GF-D8 (cell line): ENCODE measurements at regions not wholly inside any gene's neighbourhood (a gene's known extent, or its start where the extent isn't known, plus 50 kb on each side); places are given as distances from the start of the nearest gene placed in this dataset.

ENCODE experiments used
- DNase-seq: peaks from one replicate; lab custom pipeline; 2025; lab: John Stamatoyannopoulos, UW

DNA sequence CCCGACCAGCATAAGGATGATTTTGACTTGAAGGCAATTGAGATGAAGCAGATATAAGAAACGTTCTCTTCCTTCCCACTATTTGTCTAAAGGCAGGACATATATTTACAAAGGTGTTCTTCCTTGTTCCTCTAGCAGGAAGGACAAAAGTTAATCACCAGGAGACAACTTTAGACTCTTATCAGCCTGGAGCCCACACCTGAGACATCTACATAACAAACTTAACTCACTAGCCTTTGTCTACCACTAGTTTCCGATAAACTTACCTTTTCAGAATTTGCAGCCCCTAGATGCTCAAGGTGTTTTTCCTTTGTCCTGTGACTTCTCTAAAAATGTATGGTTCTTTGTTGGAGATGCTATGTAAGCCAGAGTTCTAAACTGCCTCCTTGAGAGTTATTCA is 1047.8 kb upstream of the NXPH2 start:
- no peak for DNase-seq

DNA sequence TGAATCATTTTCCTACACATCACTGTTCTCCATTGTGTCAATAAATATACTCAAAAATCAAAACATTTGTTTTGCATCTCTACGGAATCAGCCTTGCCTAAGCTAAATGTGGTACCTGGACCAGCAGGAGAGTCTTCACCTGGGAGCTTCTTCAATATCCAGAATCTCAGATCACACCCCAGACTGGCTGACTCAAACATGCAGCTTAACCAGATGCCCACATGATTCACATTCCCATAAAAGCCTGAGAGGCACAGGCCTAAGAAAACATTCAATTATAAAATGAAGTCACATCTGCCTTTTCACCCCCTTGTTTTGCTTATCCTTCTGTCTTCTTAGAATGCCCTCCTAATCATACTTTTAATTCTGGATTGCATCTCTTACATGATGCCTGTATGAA is 1045.5 kb upstream of the NXPH2 start:
- DNase-seq = no peak

DNA sequence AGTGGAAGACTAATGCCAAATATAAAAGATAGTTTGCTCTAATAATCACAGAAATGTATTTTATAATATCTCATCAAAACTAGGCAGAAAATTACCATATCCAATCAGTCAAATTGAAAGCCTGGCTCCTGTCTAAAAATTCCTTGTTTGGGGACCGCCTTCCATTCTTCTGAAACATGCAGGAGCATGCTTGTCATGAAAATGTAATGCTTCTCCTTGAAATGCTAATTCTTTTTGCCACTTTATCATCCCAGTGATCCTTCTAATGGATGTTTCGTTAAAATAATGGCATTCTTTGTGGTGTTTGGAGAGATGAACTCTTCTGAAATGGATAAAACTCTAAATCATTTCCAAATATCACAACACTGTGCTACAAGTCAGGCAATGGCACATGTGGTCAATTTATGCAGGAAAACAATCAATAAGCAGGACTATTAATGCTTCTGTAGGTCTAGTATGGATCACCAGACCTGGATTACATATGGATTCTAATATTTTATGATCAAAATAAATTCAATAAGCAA is 1039.1 kb upstream of the NXPH2 start:
- no peak for DNase-seq

DNA sequence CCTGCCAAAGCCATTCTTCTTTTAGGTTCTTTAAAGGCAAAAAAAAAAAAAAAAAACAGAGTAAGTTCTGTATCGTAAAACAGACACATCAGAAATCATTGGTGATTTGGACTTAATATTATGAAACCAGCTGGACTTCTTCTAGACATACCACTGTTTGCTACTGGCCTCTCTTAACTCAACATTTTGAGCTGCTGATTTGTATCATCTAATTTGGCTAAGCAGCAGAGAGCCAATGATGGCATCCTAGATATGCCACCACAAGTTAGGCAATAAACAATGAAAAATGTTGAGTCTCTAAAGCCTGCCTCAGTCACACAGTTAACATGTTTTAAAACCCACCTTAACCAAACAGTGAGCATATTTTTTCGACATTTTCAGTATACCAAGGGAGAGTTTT is 1034.3 kb upstream of the NXPH2 start:
- DNase-seq = no peak

DNA sequence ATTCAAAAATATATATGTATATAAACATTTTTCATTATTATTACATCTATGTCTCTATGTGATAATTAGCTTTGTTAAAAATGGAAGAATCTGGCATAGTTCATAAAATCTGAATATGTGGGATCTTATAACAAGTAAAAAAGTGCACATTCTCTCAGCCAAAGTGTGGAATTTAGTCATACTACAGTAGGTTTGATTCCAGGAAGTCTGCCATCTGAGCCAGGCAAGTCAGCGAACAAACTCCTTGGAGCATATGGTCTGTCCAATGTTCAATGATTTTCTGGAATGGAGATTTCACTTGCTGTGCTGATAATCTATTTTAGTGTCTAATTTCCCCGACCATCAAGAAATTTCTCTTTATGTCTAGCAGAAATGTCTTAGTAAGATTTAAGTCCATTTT is 1033.2 kb upstream of the NXPH2 start:
- DNase-seq = no peak

DNA sequence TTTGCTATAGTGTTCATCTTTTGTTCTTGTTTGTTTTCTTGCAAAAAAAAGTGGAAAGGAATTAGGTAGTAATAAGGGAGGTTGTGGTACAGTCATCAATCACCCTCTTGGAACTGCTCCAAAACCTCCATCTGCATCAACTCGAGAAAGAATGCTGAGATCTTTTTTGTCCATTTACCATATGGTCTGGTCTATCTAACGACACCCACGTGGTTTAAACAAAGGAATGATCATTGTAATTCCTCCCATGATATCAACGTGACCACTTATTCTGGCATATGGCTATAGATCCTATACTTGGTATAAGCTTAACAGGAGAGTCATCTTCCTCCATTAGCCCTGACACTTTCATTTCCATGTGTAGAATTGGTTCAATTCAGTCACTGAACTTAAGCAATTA is 1025.3 kb upstream of the NXPH2 start:
- no peak for DNase-seq

DNA sequence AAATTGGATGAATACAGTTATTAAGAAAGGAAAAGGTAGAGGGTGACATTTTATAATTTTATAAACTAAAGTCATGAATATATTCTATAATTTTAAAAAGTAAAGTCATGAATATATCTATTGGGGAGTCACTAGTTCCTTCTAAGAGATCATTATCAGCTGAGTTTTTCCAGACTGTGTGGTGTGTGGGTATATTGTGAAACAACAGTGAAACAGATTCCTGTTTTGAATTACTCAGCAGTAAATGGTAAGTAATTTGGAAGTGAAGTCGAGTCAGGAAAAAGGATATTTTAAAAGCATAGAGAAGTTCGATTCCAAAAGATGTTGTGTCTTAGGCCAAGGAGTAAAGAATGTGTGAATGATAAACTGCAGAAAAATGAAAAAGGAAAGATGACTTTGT is 1018.2 kb upstream of the NXPH2 start:
- peak; percentile 35 for DNase-seq

DNA sequence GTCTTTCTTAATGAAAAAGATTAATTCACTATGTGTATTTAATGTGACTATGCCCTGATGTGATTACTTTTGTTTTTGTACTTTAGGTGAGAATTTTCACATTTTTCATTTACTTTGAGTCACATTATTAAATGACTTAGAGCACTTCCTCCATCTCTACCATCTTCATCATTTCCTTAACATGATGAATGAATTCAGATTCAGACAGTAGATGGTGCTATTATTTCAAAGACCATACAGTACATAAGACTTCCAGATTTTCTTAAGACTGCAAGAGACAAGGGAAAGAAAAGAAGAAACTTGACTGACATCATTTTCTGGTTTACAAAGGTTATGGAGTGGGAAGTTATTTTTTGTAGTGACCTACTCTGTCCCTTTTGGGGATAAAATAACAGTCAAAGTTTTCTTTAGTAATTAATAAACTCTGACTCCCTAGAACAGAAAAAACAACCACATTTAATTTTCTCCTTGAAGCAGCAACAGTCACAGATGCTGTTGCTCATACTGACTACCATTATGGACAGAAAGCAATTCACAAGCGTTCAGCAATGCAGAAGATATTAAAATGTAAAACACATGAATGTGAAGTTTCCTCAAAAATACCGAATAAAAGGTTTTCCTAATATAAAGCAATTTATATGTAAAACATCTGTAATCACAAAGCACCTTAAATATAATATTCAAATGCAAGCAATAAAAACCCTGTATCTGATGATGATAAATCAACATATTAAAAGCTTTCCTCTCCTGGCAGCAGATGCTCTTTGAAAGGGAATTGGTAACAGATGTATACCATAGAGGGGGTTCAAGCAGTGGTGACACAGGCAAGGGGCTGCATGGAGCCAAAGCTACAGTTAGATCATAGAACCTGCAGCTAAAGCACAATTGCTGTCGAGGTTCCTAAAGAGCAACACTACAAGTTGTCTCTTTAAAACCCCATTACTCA is 1010.9 kb upstream of the NXPH2 start:
- peak; percentile 39 for DNase-seq

DNA sequence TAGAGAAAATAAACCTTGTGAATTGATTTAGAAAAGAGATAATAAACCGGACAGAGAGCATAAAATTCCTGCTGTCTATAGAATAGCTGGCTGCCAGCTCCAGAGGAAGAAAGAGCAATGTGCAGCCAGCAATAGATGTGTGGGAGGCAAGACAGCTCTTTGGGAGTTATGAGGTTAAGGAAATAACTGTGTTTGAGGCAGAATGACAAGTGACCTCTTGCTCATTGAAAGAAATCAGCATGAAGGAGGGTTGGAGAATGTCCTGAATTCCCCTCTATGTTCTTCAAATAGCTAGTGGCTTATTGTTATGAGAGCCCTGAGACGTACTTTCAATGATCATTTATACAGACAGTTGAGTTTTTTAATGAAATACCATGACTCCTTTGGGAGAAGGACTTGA is 1009.9 kb upstream of the NXPH2 start:
- DNase-seq = no peak

DNA sequence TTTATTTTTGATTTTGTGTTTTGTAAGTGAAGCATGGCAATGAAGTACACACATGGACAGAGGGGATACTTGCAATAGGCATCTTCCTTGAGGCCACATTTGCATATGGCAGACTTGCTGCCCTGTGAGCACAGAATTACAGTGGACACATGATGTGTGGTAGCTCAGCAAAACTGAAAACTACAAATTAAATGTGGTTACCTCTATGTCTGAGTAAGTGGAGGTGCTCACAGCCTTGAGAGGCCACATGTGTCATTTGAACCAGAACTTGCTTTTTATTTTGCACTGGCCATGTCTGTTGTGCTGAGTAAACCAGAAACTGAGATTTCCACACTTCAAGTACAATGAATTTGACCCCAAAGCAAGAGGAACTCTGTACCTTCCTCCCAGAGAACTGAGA is 998.5 kb upstream of the NXPH2 start:
- DNase-seq = no peak

DNA sequence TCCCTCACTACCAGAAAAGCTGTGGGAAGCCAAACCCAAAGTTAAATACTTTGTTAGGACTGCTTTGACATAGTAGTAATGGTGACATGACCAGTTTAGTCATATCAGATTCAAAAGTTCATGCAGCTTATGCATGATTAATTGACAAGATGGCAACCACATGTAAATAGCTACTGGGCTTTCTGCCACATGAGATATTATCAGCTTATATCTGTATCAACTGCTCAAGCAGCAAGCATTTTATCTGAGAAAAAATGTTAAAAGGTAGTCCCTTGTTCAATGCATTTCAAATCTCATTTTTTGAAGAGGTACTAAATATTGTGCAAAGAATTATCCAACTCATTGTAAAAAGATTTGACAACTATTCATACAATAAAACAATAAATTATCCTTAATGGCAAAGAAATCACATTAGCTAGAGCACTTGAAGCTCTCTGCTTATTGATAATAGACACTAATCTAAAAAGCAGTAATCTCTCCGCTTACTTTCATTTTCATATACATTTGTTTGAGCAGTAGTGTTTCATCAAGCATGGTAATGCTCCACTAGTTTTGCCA is 993.6 kb upstream of the NXPH2 start:
- no peak for DNase-seq

DNA sequence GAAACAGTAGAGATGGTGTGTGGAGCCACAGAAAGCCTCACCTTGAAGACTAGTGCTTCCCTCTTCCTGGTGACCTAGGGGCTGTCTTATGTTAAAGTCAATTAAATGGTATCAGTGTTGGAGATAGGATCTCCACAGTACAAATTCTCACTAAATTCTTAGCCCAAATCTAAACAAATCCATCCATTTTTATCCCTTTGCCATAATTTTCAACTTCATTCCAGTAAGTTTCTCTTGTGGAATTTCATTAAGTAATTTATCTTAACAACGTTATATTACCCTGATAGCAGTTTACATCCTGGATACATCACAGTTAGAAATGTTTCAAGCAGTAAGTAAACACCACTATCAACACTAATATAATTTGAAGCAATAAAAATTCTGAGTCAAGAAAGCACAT is 989.4 kb upstream of the NXPH2 start:
- DNase-seq = no peak

DNA sequence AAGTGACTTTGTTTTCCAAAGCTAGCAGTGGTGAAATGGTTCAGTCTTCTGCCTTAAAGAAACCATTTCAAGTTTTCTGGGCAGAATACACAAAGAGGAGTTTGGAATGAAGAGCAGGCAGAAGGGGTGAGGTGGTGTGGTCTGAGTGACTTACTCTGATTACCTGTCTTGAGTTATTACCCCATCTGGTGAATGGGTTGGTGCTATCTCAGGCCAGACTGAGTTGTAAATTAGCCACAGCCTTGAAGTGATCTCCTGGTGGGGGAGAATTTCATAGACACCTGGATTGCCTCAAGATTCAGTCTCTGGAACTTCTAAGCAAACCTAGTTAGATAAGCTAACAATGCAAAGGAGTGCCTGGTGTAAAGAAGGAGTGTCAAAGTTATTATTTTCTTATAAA is 983.5 kb upstream of the NXPH2 start:
- DNase-seq = no peak

DNA sequence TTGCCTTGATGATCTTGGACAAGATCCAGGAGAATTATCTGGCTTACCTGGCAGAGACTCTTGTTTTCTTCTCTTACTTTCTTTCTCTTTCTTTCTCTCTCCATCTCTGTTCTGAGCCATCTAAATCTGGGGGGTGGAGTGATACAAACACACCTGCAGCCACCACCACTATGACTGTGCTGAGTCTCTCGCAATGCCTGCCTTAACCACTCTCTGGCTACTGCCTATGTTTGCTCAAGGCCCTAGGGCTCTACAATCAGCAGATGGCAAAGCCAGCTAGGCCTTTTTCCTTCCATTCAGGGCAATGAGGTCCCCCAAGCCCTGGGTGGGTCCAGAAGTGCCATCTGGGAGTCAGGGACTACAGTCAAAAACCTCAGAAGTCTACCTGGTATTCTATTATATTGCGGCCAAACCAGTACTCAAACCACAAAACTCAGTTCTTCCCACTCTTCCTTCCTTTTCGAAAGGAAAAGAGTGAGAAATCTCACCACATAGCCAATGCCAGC is 978.9 kb upstream of the NXPH2 start:
- no peak for DNase-seq

DNA sequence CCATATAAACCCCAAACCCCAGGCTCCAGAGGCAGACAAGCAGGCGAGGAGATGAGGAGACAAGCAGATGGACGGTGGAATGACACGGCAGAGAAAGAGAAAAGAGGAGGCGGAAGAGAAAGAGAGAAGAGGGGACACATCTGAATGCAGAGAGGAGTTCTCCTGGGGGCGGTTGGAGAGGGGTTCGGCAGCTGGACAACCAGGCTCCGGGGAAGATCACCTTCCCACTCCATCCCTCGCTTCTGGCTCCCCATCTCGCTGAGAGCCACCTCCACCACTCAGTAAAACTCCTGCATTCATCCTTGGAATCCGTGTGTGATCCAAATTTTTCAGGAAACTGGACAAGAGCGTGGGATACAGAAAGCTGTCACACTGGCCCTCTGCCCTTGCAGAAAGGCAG is 966.7 kb upstream of the NXPH2 start:
- no peak for DNase-seq

DNA sequence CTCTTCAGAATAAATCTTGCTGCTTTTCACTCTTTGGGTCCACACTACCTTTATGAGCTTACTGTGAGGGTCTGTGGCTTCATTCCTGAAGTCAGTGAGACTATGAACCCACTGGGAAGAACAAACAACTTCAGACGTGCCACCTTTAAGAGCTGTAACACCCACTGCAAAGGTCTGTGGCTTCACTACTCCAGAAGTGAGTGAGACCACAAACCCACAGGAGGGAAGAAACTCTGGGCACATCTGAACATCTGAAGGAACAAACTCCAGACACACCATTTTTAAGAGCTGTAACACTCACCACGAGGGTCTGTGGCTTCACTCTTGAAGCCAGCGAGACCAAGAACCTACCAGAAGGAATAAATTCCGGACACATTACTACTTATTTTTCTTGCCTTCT is 964.1 kb upstream of the NXPH2 start:
- DNase-seq = no peak

DNA sequence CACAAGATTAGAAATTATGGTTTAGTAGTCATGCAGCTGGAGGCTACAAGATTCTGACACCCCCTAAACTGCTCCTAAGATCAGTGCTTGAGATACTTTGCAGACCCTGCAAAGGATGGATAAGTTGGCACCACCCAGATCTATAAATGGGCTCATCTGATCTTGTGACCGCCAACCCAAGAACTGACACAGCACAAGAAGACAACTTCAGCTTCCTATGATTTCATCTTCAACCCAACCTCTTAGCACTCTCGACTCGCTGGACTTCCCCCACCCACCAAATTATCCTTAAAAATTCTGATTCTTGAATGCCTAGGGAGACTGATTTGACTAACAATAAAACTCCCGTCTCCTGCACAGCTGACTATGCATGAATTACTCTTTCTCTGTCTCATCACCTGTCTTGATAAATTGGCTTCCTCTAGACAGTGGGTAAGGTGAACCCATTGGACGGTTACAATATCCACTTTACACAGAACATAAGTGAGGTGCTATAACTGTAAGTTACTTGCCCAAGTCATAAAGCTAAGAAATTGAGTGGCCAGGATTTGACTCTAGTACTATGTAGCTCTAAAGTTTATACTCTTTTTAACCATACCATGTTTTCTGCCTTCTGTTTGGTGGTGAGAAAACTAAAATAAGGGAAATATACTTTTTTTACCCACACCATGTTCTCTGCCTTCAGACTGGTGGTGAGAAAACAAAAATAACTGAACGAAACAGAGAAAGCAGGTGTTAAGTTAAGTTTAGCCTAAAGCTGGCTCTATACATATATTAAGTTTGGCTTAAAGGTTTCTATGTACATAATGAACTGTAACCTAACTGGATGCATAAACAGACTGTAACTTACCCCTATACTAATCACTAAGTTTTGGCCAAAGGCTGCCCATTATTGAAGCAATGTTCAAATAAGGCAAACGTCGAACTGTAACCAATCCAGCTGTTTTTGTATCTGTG is 962.3 kb upstream of the NXPH2 start:
- no peak for DNase-seq

DNA sequence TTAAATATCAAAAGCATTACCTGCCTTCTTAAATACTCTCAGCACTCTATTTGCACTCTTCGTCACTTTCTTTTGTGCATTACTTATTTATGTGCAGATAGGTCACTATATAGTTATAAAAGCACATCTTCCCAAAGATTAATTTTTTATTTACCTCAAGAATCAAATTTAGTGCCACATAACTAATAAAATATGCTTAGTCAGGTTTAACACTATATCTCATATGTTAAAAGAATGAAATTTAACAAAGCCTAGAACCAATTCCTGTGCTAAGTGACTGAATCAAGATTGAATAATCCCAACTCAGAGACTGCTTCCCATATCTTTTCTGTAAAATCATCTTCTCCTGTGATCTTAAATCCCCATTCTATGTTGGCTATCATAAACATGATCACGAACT is 957.5 kb upstream of the NXPH2 start:
- DNase-seq = no peak

DNA sequence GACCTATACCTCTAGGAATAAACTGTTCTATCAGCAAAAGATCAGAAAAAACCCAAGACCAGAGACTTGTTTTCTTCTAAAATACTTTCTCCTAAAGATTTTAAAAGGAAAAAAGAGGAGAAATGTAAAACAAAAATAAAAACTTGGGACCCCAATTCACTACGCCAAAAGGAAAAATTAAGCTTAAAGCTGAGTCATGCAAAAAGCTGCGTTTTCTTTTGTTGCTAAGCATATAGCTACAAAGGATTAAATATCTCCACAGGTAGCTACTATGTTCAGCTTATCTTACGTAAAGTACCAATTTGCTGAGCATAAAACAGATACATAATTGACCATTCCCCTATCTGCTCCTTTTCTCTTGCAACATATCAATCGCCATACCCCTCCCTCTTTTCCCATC is 950.0 kb upstream of the NXPH2 start:
- no peak for DNase-seq

DNA sequence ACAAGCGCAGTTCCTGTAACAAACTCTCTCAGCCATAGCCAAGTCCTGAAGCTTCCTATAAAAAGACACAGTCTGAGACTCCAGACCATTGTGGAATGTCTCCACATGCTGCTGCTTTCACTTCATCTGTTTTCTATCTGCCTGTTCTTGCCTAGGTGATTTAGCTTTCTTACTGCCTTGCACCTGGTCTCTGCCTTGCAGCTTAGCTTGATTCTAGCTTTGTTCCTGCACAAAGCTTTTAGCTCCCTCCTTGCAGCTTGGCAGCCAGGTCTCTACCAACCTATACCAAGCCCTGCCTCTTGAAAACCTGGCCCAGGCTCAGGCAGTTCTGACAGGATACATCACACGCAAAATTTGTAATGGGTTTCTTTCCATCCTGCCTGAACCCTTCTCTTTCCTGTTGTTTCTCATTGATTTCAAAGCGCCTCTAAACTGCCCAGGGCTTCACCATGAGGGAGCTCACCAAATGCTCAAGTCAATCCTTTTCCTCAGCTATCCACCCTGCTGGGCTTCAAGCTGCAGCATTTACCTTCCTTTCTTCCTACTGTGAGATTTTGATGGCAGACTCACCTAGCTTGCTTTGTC is 941.3 kb upstream of the NXPH2 start:
- no peak for DNase-seq

DNA sequence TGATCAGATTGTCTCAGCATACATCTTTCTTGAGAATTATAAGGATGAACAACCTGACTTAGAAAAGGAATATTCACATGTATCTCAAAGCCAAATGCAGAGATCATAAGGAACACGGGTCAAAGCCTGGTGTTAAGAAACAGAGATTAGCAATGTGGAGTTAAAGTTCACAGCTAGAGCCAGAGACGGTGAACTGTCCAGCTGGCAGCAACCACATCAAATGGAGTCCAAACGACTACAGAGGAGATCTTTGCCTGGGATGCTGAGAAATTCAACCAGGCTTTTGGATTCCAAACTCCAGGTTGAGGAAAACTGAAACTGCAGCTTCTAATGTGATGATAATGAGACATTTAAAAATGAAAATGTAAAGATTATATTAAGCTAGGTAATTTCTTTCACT is 939.9 kb upstream of the NXPH2 start:
- no peak for DNase-seq

DNA sequence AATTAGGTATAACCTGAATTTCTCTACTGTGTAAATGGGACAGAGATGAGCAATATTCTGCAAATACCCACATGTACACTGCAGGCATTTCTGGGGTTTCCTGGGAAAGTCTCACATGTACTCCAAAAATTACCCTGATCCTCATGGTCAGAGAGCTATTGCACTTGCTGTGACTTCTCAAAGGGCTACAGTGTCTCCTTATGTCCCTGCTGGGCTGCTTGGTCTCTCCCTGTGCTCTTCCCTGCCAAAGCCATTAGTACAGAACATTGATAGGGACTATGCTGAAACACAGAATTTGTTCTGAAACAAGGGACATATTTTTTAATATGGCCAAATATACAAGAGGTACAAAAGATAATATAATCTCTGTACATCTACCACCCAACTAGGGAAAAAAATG is 924.4 kb upstream of the NXPH2 start:
- DNase-seq = no peak
